ENCODE measurements at regions not wholly inside any gene's neighbourhood (a gene's known extent, or its start where the extent isn't known, plus 50 kb on each side); places are given as distances from the start of the nearest gene placed in this dataset.

DNA sequence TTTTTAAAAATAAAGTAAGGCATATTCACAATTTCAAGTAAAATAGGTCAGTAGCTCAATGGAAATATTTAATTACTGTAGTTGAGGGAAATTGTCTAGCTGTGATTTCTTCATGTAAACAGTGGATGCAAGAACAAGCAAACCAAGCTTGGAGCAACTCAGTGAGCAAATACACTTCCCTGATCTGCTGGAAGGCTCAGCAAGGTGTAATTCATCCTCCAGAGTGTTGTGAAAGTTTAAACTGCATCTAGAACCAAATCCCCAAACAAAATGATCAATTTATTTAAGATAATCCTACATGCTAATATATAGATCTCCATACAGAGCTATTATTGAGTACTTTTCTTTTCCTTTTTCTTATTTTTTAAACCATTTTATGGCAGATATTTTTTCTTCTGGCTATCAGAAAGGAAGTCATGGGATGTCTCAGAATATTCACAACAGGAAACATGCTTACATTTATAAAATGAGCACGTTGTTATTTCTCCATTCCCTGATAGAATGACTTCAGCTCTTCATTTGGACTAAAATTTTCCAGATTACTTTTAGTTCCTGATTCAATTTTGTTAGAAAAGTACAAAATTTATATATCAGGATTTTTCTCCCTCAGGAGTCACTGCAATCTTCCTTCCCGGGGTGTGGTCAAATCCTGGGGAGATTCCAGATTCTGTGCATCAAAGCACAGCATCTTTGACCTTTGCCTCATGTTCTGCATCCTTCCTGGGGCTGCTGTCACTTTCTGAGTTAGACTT, 219.2 kb upstream of the ELL2 start:
- Histone ChIP-seq H3K9ac (ENCODE audit: insufficient read depth, low read length, poor library complexity, severe bottlenecking) (no peak overlapping the region), H3K4me3 (replicated peaks in 1 of 3; ENCODE audit: low read depth in 2 of 3, low read length in 3 of 3) (no peak overlapping the region), H3K4me2 (replicated peaks; ENCODE audit: extremely low read depth, low read length, poor library complexity, severe bottlenecking) (no peak overlapping the region), H2AFZ (ENCODE audit: insufficient read depth, low read depth, low read length, poor library complexity, severe bottlenecking) (no peak overlapping the region), H3K27ac (ENCODE audit: low read depth in 1 of 2, low read length in 2 of 2) (no peak overlapping the region), H3K27me3 (ENCODE audit: control insufficient read depth in 2 of 2, insufficient read depth in 2 of 2, low read length in 2 of 2) (no peaks in the 10 kb centered on the region), H3K9me3 (replicated peaks in 1 of 2; ENCODE audit: control insufficient read depth in 1 of 2, insufficient read depth in 1 of 2, low read length in 2 of 2) (no peaks in the 10 kb centered on the region), H3K4me1 (ENCODE audit: control insufficient read depth in 1 of 2, insufficient read depth in 2 of 2, low read length in 2 of 2) (no peaks in the 10 kb centered on the region), H4K20me1 (ENCODE audit: insufficient read depth, low read length) (no peaks in the 10 kb centered on the region), H3K79me2 (ENCODE audit: insufficient read depth, low read length) (no peaks in the 10 kb centered on the region), H3K36me3 (replicated peaks in 1 of 2; ENCODE audit: control insufficient read depth in 1 of 2, insufficient read depth in 2 of 2, low read length in 2 of 2) (no peaks in the 10 kb centered on the region)
- H3K4me1 Mint-ChIP-seq, result peaks cover 2% of the 10 kb centered on the region
- H3K27me3 Mint-ChIP-seq (ENCODE audit: low read depth in 3 of 3), result no peaks in the 10 kb centered on the region
- 100% methylated on average over 1 of the region's 2 CpGs for WGBS (ENCODE audit: insufficient coverage)
- DNase-seq, result no peak
- H3K4me3 Mint-ChIP-seq, result no peak overlapping the region
- peaks cover 0 to 6% (median 4%) of the 10 kb centered on the region in 7 donors for H3K9me3 Mint-ChIP-seq
- H3K27ac Mint-ChIP-seq, result no peak overlapping the region
- TF ChIP-seq, protein P1, sequence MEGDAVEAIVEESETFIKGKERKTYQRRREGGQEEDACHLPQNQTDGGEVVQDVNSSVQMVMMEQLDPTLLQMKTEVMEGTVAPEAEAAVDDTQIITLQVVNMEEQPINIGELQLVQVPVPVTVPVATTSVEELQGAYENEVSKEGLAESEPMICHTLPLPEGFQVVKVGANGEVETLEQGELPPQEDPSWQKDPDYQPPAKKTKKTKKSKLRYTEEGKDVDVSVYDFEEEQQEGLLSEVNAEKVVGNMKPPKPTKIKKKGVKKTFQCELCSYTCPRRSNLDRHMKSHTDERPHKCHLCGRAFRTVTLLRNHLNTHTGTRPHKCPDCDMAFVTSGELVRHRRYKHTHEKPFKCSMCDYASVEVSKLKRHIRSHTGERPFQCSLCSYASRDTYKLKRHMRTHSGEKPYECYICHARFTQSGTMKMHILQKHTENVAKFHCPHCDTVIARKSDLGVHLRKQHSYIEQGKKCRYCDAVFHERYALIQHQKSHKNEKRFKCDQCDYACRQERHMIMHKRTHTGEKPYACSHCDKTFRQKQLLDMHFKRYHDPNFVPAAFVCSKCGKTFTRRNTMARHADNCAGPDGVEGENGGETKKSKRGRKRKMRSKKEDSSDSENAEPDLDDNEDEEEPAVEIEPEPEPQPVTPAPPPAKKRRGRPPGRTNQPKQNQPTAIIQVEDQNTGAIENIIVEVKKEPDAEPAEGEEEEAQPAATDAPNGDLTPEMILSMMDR (IDR thresholded peaks at IDR 0.05), result no peak
- H3K36me3 Mint-ChIP-seq, result no peaks in the 10 kb centered on the region
- intact Hi-C loops (cut with micrococcal nuclease), result no loop called here

DNA sequence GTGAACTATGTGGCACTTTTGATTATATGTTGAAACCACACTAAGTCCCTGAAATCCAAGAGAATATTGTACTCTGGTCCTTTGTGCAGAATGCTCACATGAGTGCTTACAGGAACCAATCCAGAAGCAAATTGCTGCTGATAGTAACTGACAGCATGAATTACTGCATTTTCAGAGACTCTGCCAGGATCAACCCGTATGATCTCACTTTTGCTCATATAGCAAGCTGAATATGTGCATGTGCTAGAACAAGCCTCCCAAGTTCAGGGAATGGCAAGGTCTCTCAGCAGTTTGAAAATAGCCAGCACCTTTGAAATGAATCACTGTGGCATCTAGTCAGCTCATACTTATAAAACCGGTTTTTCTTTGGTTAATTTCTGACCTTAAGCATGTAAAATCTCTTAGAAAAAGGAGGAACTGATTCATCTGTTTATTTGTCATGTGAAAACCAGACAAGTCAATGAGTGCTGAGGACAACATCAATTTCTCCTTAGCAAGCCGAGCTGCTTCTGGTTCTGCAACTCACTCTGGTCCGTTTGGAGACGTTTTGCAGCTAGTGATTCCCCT, 215.7 kb upstream of the ELL2 start:
- Mint-ChIP-seq H3K27ac (no peak overlapping the region), H3K36me3 (no peaks in the 10 kb centered on the region), H3K4me3 (no peak overlapping the region), H3K27me3 (ENCODE audit: low read depth in 3 of 3) (no peaks in the 10 kb centered on the region), H3K4me1 (peaks cover 2% of the 10 kb centered on the region), H3K9me3 (peaks cover 0 to 1% (median 0%) of the 10 kb centered on the region in 7 donors)
- Histone ChIP-seq H2AFZ (ENCODE audit: insufficient read depth, low read depth, low read length, poor library complexity, severe bottlenecking) (no peak overlapping the region), H3K27me3 (ENCODE audit: control insufficient read depth in 2 of 2, insufficient read depth in 2 of 2, low read length in 2 of 2) (no peaks in the 10 kb centered on the region), H4K20me1 (ENCODE audit: insufficient read depth, low read length) (no peaks in the 10 kb centered on the region), H3K9me3 (replicated peaks in 1 of 2; ENCODE audit: control insufficient read depth in 1 of 2, insufficient read depth in 1 of 2, low read length in 2 of 2) (no peaks in the 10 kb centered on the region), H3K4me1 (ENCODE audit: control insufficient read depth in 1 of 2, insufficient read depth in 2 of 2, low read length in 2 of 2) (no peaks in the 10 kb centered on the region), H3K4me3 (replicated peaks in 1 of 3; ENCODE audit: low read depth in 2 of 3, low read length in 3 of 3) (no peak overlapping the region), H3K36me3 (replicated peaks in 1 of 2; ENCODE audit: control insufficient read depth in 1 of 2, insufficient read depth in 2 of 2, low read length in 2 of 2) (no peaks in the 10 kb centered on the region), H3K27ac (ENCODE audit: low read depth in 1 of 2, low read length in 2 of 2) (no peak overlapping the region), H3K9ac (ENCODE audit: insufficient read depth, low read length, poor library complexity, severe bottlenecking) (no peak overlapping the region), H3K79me2 (ENCODE audit: insufficient read depth, low read length) (no peaks in the 10 kb centered on the region), H3K4me2 (replicated peaks; ENCODE audit: extremely low read depth, low read length, poor library complexity, severe bottlenecking) (no peak overlapping the region)
- WGBS (ENCODE audit: insufficient coverage), result 100% methylated on average over 2 of the region's 5 CpGs
- intact Hi-C loops (cut with micrococcal nuclease), result no loop called here
- TF ChIP-seq, protein P1 (IDR thresholded peaks at IDR 0.05), result no peak
- no peak for DNase-seq
